Erythroblast (primary cell): ENCODE measurements at regions not wholly inside any gene's neighbourhood (a gene's known extent, or its start where the extent isn't known, plus 50 kb on each side); places are given as distances from the start of the nearest gene placed in this dataset.

ENCODE experiments used
- DNase-seq, 2 experiments: peaks; one replicate each; lab custom pipeline; 2025; lab: John Stamatoyannopoulos, UW
- GATA1 ChIP-seq: IDR thresholded peaks from 2 replicates; pipeline ENCODE4 v1.6.1; 2011; ENCODE audit warnings: low read depth, mild to moderate bottlenecking, control low read depth, low read length, moderate library complexity
- POLR2A ChIP-seq: IDR thresholded peaks from 2 replicates; pipeline ENCODE4 v1.6.1; 2011; ENCODE audit warnings: mild to moderate bottlenecking, low read length

DNA sequence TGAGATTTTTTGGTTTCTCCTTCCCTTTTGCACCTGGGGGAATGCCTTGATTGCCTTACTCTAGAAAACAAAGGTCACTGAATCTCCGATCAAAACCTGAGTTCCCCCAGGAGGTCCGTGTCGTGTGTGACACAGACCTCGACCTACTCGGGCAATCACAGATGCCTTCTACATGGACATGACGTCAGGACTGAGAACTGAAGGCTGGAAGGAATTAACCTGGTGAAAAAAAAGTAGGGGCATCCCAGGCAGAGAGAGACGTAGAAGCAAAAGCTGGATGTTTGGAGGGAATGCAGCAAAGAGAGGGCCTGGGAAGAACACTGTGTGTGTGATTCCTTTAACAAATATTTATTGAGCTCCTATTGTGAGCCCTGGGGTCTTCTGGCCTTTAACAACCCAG is 178.0 kb downstream of the PRDM2 start:
- no peak for DNase-seq
- TF ChIP-seq GATA1 = no peak
- no peak for TF ChIP-seq POLR2A

DNA sequence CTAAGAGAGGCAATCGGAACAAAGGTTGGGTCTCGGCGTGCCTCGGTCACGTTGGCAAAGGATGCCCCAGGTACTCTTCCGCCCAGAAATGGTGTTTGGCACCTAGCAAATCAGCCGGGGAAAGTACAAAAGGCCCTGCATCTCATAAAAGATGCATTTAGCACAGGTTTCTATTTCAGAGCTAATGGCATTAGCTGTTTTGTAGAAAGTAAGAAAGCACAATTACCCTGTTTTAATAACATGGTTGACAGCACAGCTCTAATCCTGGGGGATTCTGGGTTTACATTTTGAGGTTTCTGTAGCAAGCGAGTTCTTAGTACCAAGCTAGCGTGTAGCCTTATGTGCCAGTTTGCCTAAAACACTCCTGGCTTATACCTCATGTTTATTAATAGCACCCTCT is 178.5 kb downstream of the PRDM2 start:
- DNase-seq = no peak
- TF ChIP-seq POLR2A (no peak), GATA1 (no peak)

DNA sequence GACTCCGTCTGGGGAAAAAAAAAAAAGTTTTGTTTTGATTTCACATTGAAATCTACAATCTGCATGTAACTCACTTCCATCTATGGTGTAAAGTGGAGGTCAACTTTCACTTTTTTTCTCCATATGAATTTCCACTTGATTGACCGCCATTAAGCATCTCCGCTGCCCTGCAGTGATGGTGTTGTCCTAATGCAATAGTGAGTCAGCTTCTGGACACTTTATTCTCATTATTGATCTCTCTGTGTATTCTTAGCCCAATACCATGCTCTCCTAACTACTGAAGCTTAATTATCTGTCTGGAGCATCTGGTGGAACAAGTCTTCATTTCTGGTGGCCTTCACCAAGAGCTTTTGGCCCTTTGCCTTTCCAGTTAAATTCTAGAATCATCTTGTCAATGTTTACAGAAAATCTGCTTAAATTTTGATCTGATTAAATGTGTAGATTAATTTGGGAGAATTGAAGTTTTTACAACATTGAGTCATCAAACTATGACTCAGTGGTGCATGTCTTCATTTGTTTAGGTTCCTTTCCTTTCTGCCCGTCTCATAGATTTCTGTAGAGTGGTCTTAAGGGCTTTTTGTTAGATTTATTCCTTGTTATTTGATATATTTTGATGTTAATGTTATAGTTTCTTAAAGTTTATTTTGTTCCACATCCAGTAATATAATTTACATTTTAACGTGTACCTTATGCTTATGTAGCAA is 181.5 kb downstream of the PRDM2 start:
- TF ChIP-seq GATA1 = no peak
- no peak for TF ChIP-seq POLR2A
- no peak for DNase-seq

DNA sequence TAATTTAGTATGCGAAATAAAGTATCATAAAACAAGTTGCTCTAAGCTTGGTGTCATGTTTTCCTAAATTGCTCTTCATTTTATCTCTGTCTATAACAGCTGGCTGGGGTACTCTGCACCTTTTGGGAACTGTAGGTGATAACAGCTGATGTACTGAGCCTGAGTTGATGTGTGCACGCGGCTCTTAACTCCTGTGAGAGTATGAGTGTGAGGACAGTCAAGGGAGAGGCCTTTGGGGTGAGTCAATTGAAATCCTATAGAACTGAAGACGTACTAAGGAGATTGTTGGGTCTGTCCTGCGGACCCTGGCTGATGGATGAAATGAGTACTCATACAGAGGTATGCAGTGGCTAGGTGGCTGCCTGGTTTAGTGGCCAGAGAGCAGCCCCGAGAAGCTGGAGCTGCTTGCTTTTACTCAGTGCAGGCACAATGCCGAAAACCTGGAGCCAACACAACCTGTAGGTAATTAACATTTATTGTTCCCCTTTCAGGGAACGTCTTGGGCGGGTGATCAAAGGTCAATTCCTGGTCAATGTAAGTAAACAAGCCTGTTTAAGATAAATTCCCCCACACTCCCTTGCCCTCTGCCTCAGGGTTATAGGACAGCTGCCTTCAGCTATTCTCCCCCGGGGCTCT is 188.5 kb downstream of the PRDM2 start:
- no peak for TF ChIP-seq POLR2A
- no peak for TF ChIP-seq GATA1
- DNase-seq = no peak

DNA sequence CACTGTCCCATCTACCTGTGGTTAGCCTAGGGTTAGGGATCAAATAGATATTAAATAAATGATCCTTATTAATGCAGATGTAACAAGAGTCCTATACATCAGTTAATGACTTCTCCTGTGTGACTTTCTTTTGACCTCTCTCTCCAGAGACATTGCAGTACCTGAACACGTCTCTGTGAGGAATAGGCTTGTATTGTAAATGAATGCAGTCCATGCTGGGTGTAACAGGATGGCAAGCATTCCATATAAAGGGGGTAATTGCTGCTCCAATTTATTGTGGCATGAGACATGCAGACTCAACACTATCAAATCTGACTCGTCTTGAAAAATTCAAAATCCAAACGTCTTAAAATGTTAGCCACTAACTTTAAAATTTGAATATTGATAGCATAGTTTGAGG is 189.5 kb downstream of the PRDM2 start:
- no peak for DNase-seq
- no peak for TF ChIP-seq GATA1
- no peak for TF ChIP-seq POLR2A

DNA sequence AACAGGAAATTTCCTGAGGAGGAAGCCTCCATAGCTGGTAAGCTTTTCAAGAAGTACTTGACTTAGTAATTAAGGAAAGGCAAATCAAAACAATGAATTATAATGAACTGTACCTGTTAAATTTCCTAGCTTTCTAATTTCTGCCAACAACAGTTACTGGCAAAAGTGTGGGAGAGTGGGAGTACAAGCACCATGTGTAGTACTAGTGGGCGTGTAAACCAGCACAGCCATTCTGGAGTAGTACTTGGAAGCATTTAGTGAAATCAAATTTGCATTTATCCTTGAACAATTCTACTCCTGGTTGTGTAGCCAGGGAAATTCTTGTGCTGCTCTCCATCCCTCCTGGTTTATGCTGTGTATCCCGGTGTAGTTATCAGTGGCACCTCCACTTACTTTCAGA is 190.8 kb downstream of the PRDM2 start:
- no peak for DNase-seq
- TF ChIP-seq POLR2A (no peak), GATA1 (no peak)

DNA sequence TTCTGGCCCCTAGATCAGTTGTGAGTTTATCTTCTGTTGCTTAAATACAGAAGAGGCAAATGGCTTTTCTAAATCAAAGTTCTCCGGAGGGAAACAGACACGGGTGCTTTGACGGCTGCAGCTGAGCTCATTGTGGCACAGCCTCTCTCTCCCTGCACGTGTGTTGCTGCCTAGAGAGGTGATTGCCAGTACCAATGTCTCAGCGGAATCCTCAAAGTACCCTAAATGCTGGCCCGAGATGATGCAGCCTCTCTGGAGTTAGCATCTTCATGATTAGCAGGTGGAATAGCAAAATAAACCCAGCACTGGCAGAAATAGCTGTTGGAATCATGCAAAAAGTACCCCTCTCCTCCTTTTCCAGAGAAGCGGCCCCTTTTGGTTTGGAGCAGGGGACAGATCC is 192.2 kb downstream of the PRDM2 start:
- no peak for DNase-seq

DNA sequence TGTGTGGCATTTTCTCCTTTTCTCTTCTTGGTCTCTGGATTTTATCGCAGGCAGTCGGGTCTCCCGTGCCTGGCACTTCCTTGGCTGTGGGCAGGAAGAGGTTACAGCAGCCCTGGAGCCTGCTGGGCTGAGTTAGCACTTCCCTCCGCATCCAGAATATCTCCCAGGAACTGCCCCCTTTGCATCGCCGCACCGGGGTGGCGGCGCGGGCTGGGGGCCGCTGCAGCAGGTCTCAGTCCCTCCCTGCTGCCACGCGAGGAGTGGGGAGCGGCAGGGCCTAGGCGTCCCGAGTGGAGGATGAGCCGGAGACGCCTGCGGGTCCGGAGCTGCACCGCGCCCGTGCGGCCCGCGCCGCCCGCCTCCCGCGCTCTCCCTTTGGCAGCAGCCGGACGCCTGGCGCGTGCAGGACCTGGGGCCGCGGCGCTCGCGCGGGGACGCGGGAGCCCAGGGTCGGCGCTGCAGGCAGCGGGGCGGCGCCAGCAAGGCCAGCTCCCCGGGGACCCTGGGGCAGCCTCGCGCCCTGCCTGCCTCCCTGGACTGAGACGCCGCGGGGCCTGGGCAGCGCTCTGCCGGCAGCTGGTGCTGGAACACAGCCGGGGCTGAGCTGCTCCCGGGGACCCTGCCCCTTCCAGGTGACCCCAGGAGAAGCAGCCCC is 192.8 kb downstream of the PRDM2 start:
- no peak for TF ChIP-seq POLR2A
- TF ChIP-seq GATA1 = no peak

More for the DNA sequence above, 192.2 kb downstream of the PRDM2 start:
- TF ChIP-seq GATA1 = no peak
- TF ChIP-seq POLR2A = no peak

DNA sequence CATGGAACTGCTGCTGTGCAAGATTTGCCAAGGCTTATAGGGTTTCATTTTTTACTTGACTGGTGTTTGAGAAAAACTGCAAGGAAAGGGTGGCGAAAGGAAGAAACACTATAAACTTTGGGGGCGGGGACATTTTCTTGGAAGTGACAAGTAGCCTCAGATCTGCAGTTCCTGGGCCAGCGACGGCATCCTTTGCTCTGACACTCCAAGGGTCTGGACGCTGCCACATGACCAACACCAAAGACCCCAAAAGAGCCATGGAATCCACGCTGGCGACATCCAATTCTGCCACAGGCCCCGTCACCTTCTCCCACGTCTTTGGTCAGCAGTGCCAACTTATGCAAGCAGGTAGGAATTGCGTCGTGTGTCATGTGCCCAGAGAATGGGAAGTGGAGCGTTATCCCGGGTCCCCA is 193.4 kb downstream of the PRDM2 start:
- DNase-seq = no peak
- TF ChIP-seq GATA1 (no peak), POLR2A (no peak)

More for the DNA sequence above, 192.8 kb downstream of the PRDM2 start:
- no peak for DNase-seq

DNA sequence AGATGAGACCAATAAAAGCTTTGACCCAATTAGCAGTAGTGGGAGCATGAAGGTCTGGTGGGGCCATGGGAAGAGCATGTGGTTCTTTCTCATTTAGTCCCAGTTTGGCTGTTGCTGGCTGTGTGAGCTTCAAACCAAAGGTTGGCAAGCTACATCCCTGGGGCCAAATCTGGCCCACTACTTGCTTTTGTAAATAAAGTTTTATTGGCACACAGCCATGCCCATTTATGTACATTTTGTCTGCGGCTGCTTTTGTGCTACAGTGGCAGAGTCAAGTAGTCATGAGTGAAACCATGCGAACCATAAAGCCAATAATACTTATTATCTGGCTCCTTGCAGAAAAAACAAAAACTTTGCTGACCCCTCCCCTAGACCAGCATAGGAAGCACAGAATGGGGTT is 196.9 kb downstream of the PRDM2 start:
- TF ChIP-seq POLR2A = no peak
- no peak for TF ChIP-seq GATA1
- DNase-seq = no peak

DNA sequence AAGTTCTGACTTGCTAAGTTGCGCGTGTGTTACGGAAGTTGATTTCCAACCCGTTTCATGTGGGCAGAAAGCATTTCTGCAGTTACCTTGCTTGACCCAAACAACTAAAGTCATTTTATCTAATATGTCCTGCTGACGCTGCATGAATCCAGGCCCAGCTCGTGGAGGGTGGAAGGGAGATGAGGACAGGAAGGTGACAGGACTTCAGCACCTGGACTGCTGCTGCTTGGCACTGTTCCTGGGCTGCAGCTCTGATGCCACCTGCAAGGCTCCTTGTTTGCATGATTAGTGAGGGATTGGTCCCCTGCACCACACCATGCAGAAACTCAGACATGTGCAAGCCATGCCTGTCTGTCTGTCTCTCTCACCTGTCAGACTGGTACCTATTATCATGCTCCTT is 198.4 kb downstream of the PRDM2 start:
- no peak for TF ChIP-seq GATA1
- TF ChIP-seq POLR2A = no peak
- DNase-seq = no peak

DNA sequence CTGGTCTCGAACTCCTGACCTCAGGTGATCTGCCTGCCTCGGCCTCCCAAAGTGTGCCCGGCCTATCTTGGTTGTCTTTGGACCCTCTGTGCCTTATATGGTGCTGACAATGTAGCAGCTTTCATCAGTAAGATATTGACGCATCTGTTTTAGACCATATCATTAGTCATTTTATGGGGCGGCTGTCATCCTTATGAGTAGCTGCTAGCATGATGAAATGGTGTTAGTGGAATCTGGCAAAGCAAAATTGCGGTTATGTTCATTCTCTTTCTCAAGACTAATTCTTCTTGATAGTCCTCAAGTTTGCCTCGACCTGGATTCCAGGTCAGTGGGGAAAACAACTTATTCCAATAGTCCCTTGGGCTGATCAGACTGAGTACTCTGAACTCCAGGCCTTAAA is 199.9 kb downstream of the PRDM2 start:
- no peak for DNase-seq
- TF ChIP-seq POLR2A (no peak), GATA1 (no peak)

DNA sequence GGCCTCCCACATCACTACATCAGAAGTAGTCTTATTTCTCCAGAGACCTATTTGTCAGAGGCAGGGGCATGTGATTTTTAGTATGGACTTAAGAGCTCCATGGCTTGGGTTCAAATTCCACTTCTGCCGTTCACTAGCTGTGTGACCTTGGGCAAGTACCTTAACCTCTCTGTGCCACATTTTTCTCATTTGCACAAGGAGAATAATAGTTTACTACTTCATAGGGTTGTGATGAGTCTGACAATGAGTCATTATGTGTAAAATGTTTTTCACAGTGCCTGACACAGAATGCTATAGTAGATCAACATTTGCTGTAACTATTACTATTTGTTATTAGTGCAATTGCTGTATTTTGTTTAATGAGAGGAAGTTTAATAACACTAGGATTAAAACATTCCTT is 200.6 kb downstream of the PRDM2 start:
- DNase-seq = no peak
- TF ChIP-seq POLR2A (no peak), GATA1 (no peak)

DNA sequence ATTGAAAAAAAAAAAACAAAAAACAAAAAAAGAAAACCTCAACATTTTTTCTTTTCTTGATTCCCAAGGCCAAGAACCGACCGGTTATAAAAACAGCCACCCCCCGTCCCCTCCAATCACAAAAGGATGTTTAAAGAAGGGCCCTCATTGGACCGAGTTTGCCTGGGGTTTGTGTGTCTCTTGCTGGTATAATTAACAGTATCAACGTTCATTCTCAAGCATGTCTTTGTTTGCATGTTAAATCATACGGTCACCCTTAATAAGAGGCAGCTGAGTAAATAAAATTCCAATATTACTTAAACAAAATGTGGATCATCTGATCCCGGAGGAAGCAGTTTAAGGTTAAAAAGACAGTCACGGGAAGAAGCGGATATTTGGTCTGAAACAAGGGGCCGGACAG is 201.1 kb downstream of the PRDM2 start:
- TF ChIP-seq POLR2A = no peak
- TF ChIP-seq GATA1 = no peak
- no peak for DNase-seq
